ENCODE measurements at regions not wholly inside any gene's neighbourhood (a gene's known extent, or its start where the extent isn't known, plus 50 kb on each side); places are given as distances from the start of the nearest gene placed in this dataset.

GRCh38 chr19:31611046-31611877 is 262.0 kb upstream of the TSHZ3 start:
- no peaks in the 10 kb centered on the region for H3K9me3 ChIP-seq
- H3K27ac ChIP-seq: no peak overlapping the region
- WGBS, 2 donors: 78 to 85% methylated on average over 3 of the region's 3 CpGs
- H3K27me3 ChIP-seq: no peaks in the 10 kb centered on the region
- H3K4me1 ChIP-seq: peaks cover 3% of the 10 kb centered on the region
- TF ChIP-seq POLR2A (IDR thresholded peaks at IDR 0.05): no peak
- TF ChIP-seq CTCF (IDR thresholded peaks at IDR 0.05): no peak
- no peak overlapping the region for H3K4me3 ChIP-seq
- intact Hi-C loops (cut with DNase I; ENCODE audit: low total_unique reads): no loop called here
- H3K36me3 ChIP-seq (ENCODE audit: low read depth, missing control alignments): no peaks in the 10 kb centered on the region
- DNase-seq: no peak

GRCh38 chr19:31612873-31613272 is 263.6 kb upstream of the TSHZ3 start:
- intact Hi-C loops (cut with DNase I; ENCODE audit: low total_unique reads): no loop called here
- no peak for DNase-seq
- no peaks in the 10 kb centered on the region for H3K27me3 ChIP-seq
- H3K4me3 ChIP-seq: no peak overlapping the region
- no peak for TF ChIP-seq CTCF (IDR thresholded peaks at IDR 0.05)
- TF ChIP-seq POLR2A (IDR thresholded peaks at IDR 0.05): no peak
- no peaks in the 10 kb centered on the region for H3K36me3 ChIP-seq (ENCODE audit: low read depth, missing control alignments)
- WGBS, 2 donors: 81% methylated on average over 6 of the region's 6 CpGs
- no peak overlapping the region for H3K27ac ChIP-seq
- no peaks in the 10 kb centered on the region for H3K9me3 ChIP-seq
- peaks cover 3% of the 10 kb centered on the region for H3K4me1 ChIP-seq

DNA sequence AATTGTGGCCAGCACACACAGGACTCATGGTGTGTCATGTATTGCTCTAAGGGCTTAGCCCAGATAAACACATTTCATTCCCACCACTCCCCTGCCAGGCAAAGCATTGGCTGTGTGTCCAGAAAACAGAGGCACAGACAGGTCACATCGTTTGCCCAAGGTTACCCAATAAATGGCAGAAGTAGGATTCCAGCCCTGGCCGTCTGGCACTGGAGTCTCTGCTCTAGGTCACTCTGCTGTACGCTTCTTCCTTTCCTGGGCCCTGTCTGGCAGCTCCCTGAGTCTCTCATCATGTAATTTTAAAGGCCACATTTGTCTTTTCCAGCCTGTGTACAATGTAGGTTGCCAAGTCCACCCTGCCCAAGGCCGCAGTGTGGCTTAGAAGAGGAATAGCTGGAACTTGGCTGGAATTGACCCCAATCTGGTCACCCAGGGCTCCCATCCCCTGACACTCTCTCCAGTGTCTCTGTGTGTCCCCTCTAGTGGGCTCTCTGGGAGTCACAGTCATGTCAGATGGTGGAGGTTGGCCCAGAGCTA is 264.5 kb upstream of the TSHZ3 start:
- Histone ChIP-seq H3K27ac (no peak overlapping the region), H3K4me1 (peaks cover 3% of the 10 kb centered on the region), H3K36me3 (ENCODE audit: low read depth, missing control alignments) (no peaks in the 10 kb centered on the region), H3K9me3 (no peaks in the 10 kb centered on the region), H3K4me3 (no peak overlapping the region), H3K27me3 (no peaks in the 10 kb centered on the region)
- TF ChIP-seq POLR2A (IDR thresholded peaks at IDR 0.05) (no peak), CTCF (IDR thresholded peaks at IDR 0.05) (no peak)
- no peak for DNase-seq
- intact Hi-C loops (cut with DNase I; ENCODE audit: low total_unique reads): no loop called here
- 39 to 53% methylated on average over 4 of the region's 4 CpGs for WGBS, 2 donors

GRCh38 chr19:31616031-31616430 is 266.8 kb upstream of the TSHZ3 start:
- Histone ChIP-seq H3K27me3 (no peaks in the 10 kb centered on the region), H3K4me1 (peaks cover 3% of the 10 kb centered on the region), H3K4me3 (no peak overlapping the region), H3K36me3 (ENCODE audit: low read depth, missing control alignments) (no peaks in the 10 kb centered on the region), H3K27ac (no peak overlapping the region), H3K9me3 (no peaks in the 10 kb centered on the region)
- no peak for DNase-seq
- intact Hi-C loops (cut with DNase I; ENCODE audit: low total_unique reads): no loop called here
- TF ChIP-seq POLR2A (IDR thresholded peaks at IDR 0.05): no peak
- no peak for TF ChIP-seq CTCF (IDR thresholded peaks at IDR 0.05)
- 70 to 86% methylated on average over 3 of the region's 3 CpGs for WGBS, 2 donors
